Sigmoid colon (tissue), 4 donors: ENCODE measurements at regions not wholly inside any gene's neighbourhood (a gene's known extent, or its start where the extent isn't known, plus 50 kb on each side); places are given as distances from the start of the nearest gene placed in this dataset.

Experiments used
- CTCF ChIP-seq, 4 experiments: fragments of 450-650 bp in 3 of 4; fragments of 200-600 bp in 1 of 4; IDR thresholded peaks; one replicate each; pipeline ENCODE4 v1.5.1; 2016 to 2019; ENCODE audit warnings: antibody characterized with exemption in 4 of 4, mild to moderate bottlenecking in 3 of 4, moderate library complexity in 2 of 4
- EP300 ChIP-seq, 4 donors: sonication (generic); formaldehyde crosslinking; IDR thresholded peaks; one replicate each; pipeline ENCODE4 v1.6.1; 2017; ENCODE audit warnings: antibody characterized with exemption in 4 of 4
- POLR2A ChIP-seq, 2 donors: fragments of 450-650 bp; IDR thresholded peaks; one replicate each; pipeline ENCODE4 v1.6.1; 2016; ENCODE audit warnings: antibody characterized with exemption in 2 of 2, mild to moderate bottlenecking in 2 of 2, moderate library complexity in 2 of 2
- POLR2AphosphoS5 ChIP-seq, 4 donors: sonication (generic); formaldehyde crosslinking; IDR thresholded peaks; one replicate each; pipeline ENCODE4 v1.6.1; 2017; ENCODE audit warnings: antibody characterized with exemption in 4 of 4

GRCh38 chr3:89649431-89649830, 542.0 kb downstream of the EPHA3 start:
- TF ChIP-seq CTCF (IDR thresholded peaks at IDR 0.05) (no peak), POLR2A (IDR thresholded peaks at IDR 0.05) (no peak), POLR2AphosphoS5 (IDR thresholded peaks at IDR 0.05) (no peak), EP300 (IDR thresholded peaks at IDR 0.05) (no peak)
